ENCODE measurements at regions not wholly inside any gene's neighbourhood (a gene's known extent, or its start where the extent isn't known, plus 50 kb on each side); places are given as distances from the start of the nearest gene placed in this dataset.

DNA sequence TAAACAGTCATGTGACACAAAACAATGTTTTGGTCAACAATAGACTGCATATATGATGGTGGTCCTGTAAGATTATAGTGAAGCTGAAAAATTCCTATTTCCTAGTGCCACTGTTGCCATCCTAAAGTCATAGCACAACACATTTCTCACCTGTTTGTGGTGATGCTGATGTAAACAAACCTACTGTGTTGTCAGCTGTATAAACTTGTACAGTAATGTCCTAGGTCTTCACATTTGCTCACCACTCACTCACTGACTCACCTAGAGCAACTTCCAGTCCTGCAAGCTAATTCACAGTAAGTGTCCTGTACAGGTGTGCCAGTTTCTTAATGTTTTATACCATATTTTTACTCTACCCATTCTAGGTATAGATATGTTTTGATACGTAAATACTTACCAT, 326.1 kb upstream of the USP24 start:
- intact Hi-C loops (cut with micrococcal nuclease; ENCODE audit: unreplicated experiment), result no loop called here
- Histone ChIP-seq H3K36me3 (replicated peaks in 1 of 2; ENCODE audit: control insufficient read depth in 1 of 2, insufficient read depth in 2 of 2, low read length in 2 of 2) (no peaks in the 10 kb centered on the region), H3K4me3 (replicated peaks in 1 of 3; ENCODE audit: insufficient read depth in 1 of 3, low read depth in 2 of 3, low read length in 3 of 3) (no peak overlapping the region), H3K9me3 (ENCODE audit: low read length) (no peaks in the 10 kb centered on the region), H3K79me2 (ENCODE audit: insufficient read depth, low read length) (no peaks in the 10 kb centered on the region), H3K4me1 (ENCODE audit: insufficient read depth, low read length) (peaks cover 6% of the 10 kb centered on the region), H2AFZ (ENCODE audit: low read length) (no peak overlapping the region), H3K9ac (ENCODE audit: insufficient read depth, low read depth, low read length) (no peak overlapping the region), H3K27ac (ENCODE audit: extremely low read length, insufficient read depth, low read length) (no peak overlapping the region), H3K27me3 (ENCODE audit: control insufficient read depth in 1 of 2, insufficient read depth in 2 of 2, low read length in 2 of 2) (no peaks in the 10 kb centered on the region), H4K20me1 (ENCODE audit: insufficient read depth, low read length) (no peaks in the 10 kb centered on the region), H3K4me2 (ENCODE audit: low read depth, low read length) (no peak overlapping the region)
- 100% methylated on average over 1 of the region's 1 CpG for WGBS (ENCODE audit: low lambda C conversion rate)
- BruUV-seq (replicated peaks), result no TSS peak
- DNase-seq (ENCODE audit: low spot score), result no peak
- no peak for FAIRE-seq
- no peak for ATAC-seq
- CTCF ChIA-PET (ENCODE audit: low intra/inter-chr PET ratio, low total read pairs), result no interaction called here
- TF ChIP-seq GFI1 (CRISPR knock-in tag; IDR thresholded peaks at IDR 0.05; ENCODE audit: borderline replicate concordance), result no peak
- TF ChIP-seq, protein P1, sequence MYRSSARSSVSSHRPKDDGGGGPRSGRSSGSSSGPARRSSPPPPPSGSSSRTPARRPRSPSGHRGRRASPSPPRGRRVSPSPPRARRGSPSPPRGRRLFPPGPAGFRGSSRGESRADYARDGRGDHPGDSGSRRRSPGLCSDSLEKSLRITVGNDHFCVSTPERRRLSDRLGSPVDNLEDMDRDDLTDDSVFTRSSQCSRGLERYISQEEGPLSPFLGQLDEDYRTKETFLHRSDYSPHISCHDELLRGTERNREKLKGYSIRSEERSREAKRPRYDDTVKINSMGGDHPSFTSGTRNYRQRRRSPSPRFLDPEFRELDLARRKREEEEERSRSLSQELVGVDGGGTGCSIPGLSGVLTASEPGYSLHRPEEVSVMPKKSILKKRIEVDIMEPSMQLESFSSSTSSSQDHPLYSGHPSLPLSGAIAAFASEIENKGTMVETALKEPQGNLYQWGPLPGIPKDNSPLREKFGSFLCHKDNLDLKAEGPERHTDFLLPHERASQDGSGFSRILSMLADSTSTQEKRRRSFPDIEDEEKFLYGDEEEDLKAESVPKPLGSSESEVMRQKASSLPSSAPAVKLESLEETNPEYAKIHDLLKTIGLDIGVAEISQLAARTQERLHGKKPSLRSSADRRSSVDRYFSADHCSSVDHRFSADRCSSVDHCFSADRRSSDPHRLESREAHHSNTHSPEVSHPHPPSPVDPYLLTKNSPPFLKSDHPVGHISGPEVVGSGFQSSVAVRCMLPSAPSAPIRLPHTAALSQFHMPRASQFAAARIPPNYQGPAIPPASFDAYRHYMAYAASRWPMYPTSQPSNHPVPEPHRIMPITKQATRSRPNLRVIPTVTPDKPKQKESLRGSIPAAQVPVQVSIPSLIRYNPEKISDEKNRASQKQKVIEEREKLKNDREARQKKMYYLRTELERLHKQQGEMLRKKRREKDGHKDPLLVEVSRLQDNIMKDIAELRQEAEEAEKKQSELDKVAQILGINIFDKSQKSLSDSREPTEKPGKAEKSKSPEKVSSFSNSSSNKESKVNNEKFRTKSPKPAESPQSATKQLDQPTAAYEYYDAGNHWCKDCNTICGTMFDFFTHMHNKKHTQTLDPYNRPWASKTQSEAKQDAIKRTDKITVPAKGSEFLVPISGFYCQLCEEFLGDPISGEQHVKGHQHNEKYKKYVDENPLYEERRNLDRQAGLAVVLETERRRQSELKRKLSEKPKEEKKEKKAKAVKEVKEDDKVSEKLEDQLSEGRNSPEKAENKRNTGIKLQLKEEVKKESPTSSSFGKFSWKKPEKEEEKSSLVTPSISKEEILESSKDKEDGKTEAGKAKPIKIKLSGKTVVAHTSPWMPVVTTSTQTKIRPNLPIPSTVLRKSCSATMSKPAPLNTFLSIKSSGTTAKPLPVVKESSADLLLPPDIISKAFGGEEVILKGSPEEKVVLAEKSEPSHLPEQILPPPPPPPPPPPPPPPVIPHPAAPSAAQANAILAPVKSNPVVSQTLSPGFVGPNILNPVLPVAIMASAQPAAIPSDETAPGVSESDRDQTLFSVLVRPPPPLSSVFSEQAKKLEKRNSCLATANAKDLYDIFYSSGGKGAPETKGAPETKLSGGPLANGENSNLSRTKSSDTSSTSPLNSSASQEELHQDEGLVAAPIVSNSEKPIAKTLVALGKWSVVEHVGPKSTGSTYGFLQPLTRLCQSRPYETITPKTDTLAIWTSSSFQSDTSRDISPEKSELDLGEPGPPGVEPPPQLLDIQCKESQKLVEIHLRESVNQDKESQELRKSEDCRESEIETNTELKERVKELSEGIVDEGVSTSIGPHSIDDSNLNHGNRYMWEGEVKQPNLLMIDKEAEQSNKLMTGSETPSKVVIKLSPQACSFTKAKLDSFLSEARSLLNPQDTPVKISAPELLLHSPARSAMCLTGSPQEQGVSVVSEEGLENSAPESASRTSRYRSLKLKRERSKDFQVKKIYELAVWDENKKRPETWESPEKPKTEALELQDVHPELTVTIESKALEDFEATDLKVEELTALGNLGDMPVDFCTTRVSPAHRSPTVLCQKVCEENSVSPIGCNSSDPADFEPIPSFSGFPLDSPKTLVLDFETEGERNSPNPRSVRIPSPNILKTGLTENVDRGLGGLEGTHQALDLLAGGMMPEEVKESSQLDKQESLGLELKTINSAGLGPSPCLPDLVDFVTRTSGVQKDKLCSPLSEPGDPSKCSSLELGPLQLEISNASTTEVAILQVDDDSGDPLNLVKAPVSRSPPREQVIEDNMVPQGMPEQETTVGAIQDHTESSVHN (CRISPR knock-in tag; IDR thresholded peaks at IDR 0.05), result no peak
- in situ Hi-C loops (cut with HindIII; ENCODE audit: extremely low pct_ligation_motif_present, low pct_unique_long_range_greater_than_20kb), result no loop called here
- POLR2A ChIA-PET, result no interaction called here
